HEK293 (cell line): ENCODE measurements at regions not wholly inside any gene's neighbourhood (a gene's known extent, or its start where the extent isn't known, plus 50 kb on each side); places are given as distances from the start of the nearest gene placed in this dataset.
"Not testable (repeated sequence)": the region's sequence is repeated elsewhere in the genome, so short reads cannot be mapped to it uniquely, and the experiment has no call there.

Source experiments
- CTCF ChIP-seq: fragments of 450-650 bp; formaldehyde crosslinking; IDR thresholded peaks from 2 replicates; pipeline ENCODE4 v1.5.1; 2016; ENCODE audit warnings: missing biosample characterization, missing genetic modification characterization
- OVOL3 ChIP-seq: fragments of 450-650 bp; formaldehyde crosslinking; IDR thresholded peaks from 2 replicates; pipeline ENCODE4 v1.5.1; 2016; ENCODE audit warnings: missing biosample characterization, missing genetic modification characterization
- PBX3 ChIP-seq: sonication (generic); formaldehyde crosslinking; IDR thresholded peaks from 2 replicates; pipeline ENCODE4 v1.8.1; 2022; ENCODE audit warnings: mild to moderate bottlenecking, moderate library complexity, missing genetic modification reagents
- REST ChIP-seq: fragments of 450-650 bp; formaldehyde crosslinking; IDR thresholded peaks from 2 replicates; pipeline ENCODE4 v1.5.1; 2016; ENCODE audit warnings: missing biosample characterization, missing genetic modification characterization
- TCF7L2 ChIP-seq: IDR thresholded peaks from 2 replicates; pipeline ENCODE4 v1.6.1; 2011; ENCODE audit warnings: low read depth, mild to moderate bottlenecking, inconsistent platforms, low read length, moderate library complexity, borderline replicate concordance
- YY1 ChIP-seq: fragments of 450-650 bp; formaldehyde crosslinking; IDR thresholded peaks from 2 replicates; pipeline ENCODE4 v1.5.1; 2018; ENCODE audit warnings: missing biosample characterization, missing genetic modification characterization
- ZNF10 ChIP-seq: fragments of 450-650 bp; formaldehyde crosslinking; IDR thresholded peaks from 2 replicates; pipeline ENCODE4 v1.5.1; 2017; ENCODE audit warnings: missing biosample characterization, missing genetic modification characterization
- ZNF155 ChIP-seq: fragments of 450-650 bp; formaldehyde crosslinking; IDR thresholded peaks from 2 replicates; pipeline ENCODE4 v1.5.1; 2016; ENCODE audit warnings: missing biosample characterization, missing genetic modification characterization
- ZNF239 ChIP-seq: fragments of 450-650 bp; formaldehyde crosslinking; IDR thresholded peaks from 2 replicates; pipeline ENCODE4 v1.5.1; 2016; ENCODE audit warnings: missing biosample characterization, missing genetic modification characterization
- ZNF324 ChIP-seq: fragments of 450-650 bp; formaldehyde crosslinking; IDR thresholded peaks from 2 replicates; pipeline ENCODE4 v1.5.1; 2016; ENCODE audit warnings: missing biosample characterization, missing genetic modification characterization
- ZNF610 ChIP-seq: fragments of 450-650 bp; formaldehyde crosslinking; IDR thresholded peaks from 2 replicates; pipeline ENCODE4 v1.5.1; 2016; ENCODE audit warnings: missing biosample characterization, missing genetic modification characterization, borderline replicate concordance
- ZNF707 ChIP-seq: fragments of 450-650 bp; formaldehyde crosslinking; IDR thresholded peaks from 2 replicates; pipeline ENCODE4 v1.5.1; 2016; ENCODE audit warnings: missing biosample characterization, missing genetic modification characterization
- ZNF747 ChIP-seq: fragments of 450-650 bp; formaldehyde crosslinking; IDR thresholded peaks from 2 replicates; pipeline ENCODE4 v1.5.1; 2016; ENCODE audit warnings: missing biosample characterization, missing genetic modification characterization
- TF ChIP-seq, protein P1 (sequence below): fragments of 450-650 bp; formaldehyde crosslinking; IDR thresholded peaks from 2 replicates; pipeline ENCODE4 v1.5.1; 2016; ENCODE audit warnings: missing biosample characterization, missing genetic modification characterization

DNA sequence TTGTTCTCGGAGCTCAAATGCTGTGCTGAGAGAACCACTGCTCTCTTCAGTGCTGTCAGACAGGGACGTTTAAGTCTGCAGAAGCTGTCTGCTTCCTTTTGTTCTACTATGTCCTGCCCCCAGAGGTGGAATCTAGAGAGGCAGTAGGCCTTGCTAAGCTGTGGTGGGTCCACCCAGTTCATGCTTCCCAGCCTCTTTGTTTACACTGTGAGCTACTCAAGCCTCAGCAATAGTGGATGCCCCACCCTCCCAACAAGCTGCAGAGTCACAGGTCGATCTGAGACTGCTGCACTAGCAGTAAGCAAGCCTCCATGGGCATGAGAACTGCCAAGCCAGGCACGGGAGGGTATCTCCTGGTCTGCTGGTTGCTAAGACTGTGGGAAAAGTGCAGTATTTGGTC lies 102.8 kb upstream of the SRD5A2 start:
- not testable (repeated sequence) for TF ChIP-seq CTCF (tag by site-specific recombination); PBX3 (CRISPR knock-in tag); ZNF10; YY1 (tag by site-specific recombination); ZNF747 (tag by site-specific recombination); ZNF239 (tag by site-specific recombination); ZNF155 (tag by site-specific recombination); TCF7L2; REST (tag by site-specific recombination); ZNF324 (tag by site-specific recombination); ZNF610 (tag by site-specific recombination); OVOL3 (tag by site-specific recombination); ZNF707 (tag by site-specific recombination)
- TF ChIP-seq, protein P1, sequence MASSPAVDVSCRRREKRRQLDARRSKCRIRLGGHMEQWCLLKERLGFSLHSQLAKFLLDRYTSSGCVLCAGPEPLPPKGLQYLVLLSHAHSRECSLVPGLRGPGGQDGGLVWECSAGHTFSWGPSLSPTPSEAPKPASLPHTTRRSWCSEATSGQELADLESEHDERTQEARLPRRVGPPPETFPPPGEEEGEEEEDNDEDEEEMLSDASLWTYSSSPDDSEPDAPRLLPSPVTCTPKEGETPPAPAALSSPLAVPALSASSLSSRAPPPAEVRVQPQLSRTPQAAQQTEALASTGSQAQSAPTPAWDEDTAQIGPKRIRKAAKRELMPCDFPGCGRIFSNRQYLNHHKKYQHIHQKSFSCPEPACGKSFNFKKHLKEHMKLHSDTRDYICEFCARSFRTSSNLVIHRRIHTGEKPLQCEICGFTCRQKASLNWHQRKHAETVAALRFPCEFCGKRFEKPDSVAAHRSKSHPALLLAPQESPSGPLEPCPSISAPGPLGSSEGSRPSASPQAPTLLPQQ, result not testable (repeated sequence)
